Jurkat, Clone E6-1 (cell line): ENCODE measurements at regions not wholly inside any gene's neighbourhood (a gene's known extent, or its start where the extent isn't known, plus 50 kb on each side); places are given as distances from the start of the nearest gene placed in this dataset.
"Not testable (repeated sequence)": the region's sequence is repeated elsewhere in the genome, so short reads cannot be mapped to it uniquely, and the experiment has no call there.

ENCODE experiments used
- DNase-seq: peaks from one replicate; pipeline ENCODE4 v3.0.0-alpha.2; 2011; ENCODE audit warnings: low read depth, low spot score
- H3K4me3 ChIP-seq: 2 replicates; pipeline ENCODE4 v1.5.1; 2011; ENCODE audit warnings: mild to moderate bottlenecking, low read length, control low read depth, moderate library complexity

DNA sequence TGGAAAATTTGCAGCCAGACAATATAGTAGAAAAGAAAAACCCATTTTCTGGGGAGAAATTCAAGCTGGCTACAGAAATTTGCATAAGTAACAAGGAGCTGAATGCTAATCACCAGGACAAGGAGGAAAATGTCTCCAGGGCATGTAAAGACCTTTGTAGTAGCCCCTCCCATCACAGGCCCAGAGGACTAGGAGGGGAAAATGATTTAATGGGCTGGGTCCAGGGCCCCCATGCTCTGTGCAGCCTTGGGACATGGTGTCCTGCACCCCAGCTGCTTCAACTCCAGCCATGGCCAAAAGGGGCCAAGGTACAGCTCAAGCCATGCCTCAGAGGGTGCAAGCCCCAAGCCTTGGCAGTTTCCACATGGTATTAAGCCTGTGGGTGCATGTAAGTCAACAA lies 197.6 kb upstream of the POU1F1 start:
- no peak for DNase-seq
- no peak overlapping the region for H3K4me3 ChIP-seq

DNA sequence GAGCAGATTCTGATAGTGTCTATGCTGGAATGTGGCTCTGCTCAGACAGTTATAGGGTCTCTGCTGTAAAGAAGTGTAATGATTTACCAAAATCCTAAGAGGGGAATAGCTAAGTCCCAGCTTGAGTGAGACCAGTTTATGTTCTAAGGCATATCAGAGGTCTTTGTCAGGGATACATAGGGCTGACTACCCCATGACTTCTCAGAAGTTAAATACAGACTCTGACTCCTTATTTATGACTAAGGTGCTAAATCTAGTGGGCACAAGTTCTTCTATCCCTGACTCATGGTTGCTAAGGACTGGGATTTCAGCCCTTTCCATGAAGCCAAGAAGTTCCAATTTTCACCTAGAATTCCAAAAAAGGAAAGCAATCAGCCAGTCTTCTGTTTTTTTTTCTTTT lies 192.6 kb upstream of the POU1F1 start:
- no peak overlapping the region for H3K4me3 ChIP-seq
- no peak for DNase-seq

DNA sequence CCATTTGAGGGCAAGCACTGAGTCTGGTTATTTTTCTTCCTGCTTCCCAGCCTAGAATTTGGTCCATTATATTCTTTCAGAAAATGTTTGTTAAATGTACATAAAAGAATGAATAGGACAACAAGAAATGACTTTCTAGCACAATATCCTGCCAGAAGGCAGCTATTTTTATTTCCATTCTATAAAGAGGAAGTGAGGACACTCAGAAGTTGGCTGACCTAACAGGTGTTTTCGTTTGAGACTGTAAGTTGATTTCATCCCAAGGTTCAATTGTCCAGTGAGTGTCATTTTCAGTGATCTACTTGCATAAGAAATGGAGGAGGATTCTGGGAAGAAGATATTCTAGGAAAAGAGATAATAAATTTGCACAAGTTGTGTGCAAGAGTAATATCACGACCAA lies 191.9 kb upstream of the POU1F1 start:
- no peak overlapping the region for H3K4me3 ChIP-seq
- DNase-seq = no peak

DNA sequence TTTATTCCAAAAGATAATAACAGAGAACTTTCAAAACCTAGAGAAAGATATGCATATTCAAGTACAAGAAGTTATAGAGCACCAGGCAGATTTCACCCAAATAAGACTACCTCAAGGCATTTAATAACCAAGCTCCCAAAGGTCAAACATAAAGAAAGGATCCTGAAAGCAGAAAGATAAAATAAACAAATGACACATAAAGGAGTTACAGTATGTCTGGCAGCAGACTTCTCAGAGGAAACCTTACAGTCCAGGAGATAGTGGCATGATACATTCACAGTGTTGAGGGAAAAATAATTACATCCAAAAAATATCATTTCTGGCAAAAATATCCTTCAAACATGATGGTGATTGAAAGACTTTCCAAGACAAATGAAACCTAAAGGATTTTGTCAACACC lies 185.8 kb upstream of the POU1F1 start:
- DNase-seq = no peak
- H3K4me3 ChIP-seq = no peak overlapping the region

DNA sequence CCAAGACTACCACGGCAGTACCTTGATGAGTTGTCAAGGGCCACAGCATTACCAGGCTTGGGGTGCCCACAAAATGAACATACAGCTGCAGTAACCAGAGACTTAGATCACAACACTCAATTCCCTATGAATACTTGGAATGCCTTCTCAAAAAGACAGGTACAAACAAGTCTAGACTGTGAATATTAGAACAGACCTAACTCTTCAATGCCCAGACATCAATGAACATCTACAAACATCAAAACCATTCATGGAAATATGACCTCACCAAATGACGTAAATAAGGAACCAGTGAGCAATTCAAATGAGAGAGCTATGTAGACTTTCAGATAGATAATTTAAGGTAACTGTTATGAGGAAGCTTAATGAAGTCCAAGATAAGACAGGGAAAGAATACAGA lies 185.1 kb upstream of the POU1F1 start:
- no peak for DNase-seq

DNA sequence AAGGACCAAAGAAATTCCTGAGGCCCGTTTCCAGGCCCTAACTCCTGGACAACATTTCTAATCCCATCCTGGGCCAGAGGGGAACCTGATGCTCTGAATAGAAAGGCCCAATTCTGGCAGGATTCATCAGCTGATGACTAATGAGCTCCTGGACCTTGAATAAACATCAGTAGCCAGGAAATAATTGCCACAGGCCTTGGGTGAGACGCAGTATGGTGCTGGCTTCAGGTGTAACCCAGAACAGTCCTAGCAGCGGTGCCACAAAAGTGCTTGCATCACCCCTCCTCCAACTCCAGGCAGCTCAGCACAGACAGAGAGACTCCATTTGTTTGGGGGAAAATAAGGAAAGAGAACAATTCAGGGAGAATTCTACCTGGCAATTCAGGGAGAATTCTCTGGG lies 184.7 kb upstream of the POU1F1 start:
- DNase-seq = no peak

More for the DNA sequence above, 185.1 kb upstream of the POU1F1 start:
- H3K4me3 ChIP-seq = no peak overlapping the region

DNA sequence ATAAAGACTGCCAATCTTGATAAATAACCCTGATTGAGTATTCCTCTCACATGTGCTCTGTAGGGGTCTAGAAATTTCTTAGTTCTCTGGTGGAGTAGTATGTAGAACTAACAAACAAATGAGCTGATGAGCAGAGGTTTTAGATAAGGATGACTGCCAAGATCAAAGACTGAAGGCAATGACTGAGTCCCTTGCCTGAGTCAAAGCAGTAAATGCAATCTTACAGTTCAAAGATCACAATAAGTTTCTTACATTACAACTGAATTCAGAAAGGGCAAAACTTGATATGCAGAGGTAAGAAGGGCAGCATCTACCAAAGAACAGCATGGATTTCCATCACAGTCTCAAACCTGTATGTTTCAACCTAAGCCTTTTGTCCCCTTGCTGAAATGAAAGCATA lies 172.2 kb upstream of the POU1F1 start:
- no peak overlapping the region for H3K4me3 ChIP-seq
- DNase-seq = no peak

More for the DNA sequence above, 184.7 kb upstream of the POU1F1 start:
- H3K4me3 ChIP-seq = no peak overlapping the region

DNA sequence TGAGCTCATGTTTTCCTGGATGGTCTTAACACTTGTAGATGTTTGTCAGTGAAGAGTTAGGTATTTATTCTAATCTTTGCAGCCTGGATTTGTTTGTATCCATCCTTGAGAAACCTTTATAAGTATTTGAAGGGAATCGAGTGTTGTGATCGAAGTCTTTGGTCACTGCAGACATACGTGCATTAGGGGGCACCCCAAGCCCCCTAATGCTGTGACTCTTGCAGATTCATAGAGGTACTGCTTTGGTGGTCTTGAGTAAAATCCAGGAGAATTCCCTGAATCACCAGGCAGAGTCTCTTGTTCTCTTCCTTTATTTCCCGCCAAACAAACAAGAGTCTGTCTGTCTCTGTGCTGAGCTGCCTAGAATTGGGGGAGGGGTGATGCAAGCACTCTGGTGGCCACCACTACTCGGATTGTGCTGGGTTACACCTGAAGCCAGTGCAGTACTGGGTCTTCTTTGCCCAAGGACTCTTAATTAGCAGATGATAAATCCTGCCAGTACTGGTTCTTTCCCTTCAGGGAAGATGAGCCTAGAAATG lies 170.5 kb upstream of the POU1F1 start:
- DNase-seq = no peak
- no peak overlapping the region for H3K4me3 ChIP-seq

DNA sequence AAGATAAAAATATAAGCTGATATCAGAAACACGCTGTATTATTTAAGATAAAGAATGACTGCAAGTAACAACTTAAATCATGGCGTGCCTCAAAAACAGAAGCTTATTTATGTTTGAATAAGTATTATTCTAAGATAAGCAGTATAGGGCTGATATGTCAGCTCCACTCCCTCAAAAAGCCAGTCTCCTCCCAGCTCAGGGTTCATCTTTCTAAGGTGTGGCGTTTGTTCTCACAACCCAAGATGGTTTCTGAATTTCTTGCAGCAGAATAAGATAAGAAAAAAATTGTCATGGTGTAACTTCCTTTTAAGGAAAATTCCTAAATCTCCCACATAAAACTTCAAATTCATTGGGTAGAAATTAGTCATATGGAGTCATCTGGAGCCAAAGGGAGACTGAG lies 166.1 kb upstream of the POU1F1 start:
- DNase-seq = no peak
- H3K4me3 ChIP-seq = no peak overlapping the region

DNA sequence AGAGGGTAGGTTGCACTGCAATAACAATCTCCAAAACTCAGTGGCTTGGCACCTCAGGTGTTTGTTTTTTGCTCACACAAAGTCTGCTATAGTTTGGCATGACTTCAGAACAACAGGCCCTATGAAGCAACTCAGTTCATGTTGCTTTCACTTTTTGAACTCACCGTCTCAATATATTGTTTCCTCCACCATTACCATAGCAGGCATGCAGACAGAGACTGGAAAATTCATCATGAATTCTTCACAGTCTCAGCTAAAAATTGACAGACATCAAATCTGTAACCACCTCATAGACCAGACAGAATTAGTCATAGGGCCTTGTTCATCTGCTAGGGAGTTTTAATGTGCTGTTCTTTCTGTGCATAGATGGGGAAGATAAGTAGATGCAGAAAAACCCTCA lies 161.4 kb upstream of the POU1F1 start:
- no peak for DNase-seq
- H3K4me3 ChIP-seq = no peak overlapping the region

DNA sequence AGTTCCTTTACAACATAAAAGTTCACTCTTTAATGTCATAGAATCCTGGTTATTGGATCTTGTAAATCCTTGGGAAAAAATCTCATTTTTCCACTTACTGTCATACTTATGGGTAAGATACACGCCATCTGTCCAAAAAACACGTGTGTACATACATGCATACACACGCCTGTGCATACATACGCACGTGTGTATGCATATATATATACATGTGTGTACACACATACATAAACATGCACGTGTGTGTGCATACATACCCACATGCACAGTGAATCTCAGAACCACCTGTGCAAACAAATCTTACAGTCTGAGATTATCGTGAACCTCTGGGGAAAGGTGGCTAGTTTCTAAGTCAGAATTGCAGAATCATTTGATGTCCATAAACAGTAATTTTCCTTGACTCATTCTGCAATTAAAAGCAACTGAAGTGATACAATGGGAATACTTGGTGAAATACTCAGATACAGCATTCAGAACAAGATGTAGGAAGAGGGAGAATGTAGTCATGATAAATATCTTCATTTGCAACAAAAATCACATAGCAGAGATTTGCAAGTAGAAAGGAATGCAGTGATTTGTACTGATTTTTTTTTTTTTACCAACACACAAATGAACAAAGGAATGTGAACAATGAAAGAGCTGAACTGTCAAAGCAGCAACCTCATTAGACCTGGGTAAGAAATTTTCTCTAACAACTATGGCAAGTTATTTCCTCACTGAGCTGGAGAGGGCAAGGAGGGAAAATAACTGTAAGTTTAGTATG lies 160.6 kb upstream of the POU1F1 start:
- DNase-seq = no peak
- no peak overlapping the region for H3K4me3 ChIP-seq

DNA sequence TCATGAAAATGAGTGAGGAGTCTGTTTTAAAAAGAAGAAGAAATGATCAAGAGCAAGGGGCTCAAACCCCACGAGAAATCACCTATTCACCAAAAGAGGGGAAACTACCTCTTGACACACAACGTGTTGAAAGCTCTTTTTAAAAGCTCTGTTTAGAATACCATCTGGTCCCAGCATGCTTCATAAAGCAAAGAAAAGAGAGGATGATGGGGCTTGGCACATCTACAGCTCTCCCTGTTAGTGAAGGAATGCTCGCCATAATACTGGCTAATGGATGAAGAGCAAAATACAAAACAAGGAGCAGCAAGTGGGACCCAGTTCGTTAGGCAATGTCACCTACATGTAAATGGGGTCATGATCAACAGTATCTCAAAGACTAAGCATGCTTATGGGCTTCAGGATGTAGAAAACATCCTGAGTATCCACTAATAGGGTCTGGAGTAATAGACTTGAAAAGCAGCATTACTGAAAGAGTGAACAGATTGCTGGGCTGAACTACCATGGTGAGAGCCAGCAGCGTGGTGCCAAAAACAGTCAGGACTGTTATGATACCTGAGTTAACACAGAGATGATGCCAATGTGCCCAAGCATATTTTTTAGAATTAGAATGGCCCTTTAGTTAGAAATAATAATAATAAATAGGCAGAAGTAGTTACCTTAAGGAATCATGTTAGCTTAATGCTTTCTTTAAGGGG lies 159.7 kb upstream of the POU1F1 start:
- no peak overlapping the region for H3K4me3 ChIP-seq
- no peak for DNase-seq

DNA sequence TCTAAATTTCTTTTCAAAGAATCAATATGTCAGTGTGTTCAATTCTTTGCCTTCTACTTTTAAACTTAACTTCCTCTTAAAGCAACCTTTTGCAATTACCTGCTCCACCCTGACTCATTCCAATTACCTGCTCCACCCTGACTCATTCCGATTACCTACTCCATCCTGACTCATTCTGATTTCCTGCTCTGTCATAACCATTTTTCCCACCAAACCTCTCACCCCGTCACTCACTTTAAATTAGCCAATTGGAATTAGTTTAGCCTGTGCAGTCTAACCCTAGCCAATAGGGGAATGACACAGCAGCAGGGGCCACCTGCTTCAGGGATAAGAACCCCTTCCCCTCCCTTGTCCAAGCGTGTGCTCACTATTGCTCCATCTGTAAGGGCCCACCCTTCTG lies 157.1 kb upstream of the POU1F1 start:
- not testable (repeated sequence) for H3K4me3 ChIP-seq, DNase-seq

DNA sequence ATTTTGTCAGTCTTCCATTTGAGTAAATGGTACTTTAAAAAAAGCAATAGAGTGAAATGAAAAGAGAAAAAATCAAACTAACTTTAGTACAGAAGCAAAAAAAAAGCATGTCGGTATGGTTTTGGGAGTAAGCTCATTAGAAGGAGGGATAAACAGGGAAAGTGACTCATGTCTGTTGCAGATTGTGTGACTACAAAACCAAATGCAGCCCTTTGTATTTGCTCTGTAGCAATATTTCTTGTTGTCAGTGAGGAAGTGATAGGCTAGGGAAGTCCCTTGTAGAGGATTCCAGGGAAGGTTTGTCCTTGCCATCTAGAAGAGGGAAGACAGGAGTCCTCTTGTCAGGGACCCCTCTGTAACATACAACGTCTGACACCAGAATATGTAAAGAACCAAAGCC lies 150.5 kb upstream of the POU1F1 start:
- H3K4me3 ChIP-seq = no peak overlapping the region
- DNase-seq = no peak

DNA sequence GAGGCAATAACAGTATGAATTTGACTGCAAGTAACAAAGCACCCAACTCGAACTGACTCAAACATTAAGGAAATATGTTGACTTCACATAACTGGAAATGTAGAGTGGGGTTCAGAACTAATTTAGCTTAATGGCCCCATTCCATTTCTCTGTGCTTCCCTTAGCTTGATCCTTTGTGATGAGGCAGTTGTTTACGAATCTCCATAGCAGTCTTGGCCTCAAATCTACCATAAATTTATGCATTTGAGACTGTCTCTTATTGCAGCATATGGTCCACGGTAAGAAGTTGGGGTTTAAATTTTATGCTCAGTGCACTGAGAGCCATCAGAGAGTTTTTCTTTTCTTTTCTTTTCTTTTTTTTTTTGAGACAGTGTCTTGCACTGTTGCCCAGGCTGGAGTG lies 148.7 kb upstream of the POU1F1 start:
- DNase-seq = no peak
- no peak overlapping the region for H3K4me3 ChIP-seq

DNA sequence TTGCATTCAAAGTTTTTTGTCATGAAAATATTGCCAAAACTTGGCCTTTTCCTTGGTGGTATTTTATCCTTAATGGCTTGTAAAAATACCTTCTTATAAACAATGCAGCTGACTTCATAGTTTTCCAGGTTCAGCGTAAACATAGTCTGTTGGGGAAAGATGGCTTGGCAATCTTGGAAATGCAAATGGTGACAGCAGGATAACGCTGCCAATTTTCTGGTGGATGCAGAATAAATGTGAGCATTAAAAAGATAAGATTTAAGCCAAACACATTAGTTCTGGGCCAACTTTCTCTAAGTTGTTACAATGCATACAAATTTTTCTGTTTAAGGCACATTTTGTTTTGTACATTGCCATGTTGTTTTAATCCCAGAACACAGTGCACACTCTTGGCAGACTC lies 147.0 kb upstream of the POU1F1 start:
- H3K4me3 ChIP-seq = no peak overlapping the region
- no peak for DNase-seq

DNA sequence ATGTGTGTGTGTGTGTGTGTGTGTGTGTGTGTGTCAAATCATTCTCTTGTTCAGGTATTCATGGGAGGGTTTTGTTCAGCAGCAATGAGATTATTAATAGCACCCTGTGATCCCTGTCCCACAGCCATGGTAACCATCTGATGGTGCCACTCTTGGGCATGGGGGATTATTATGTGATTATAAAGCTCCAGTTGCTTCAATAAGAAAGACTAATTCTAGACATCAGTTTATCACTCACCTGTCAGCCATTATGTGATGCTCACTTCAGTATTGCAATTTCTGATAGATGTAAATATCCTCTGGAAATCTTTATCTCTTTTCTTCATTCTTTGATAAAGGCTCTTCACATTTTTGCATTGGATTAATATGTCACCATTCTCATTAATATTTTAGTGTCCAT lies 145.9 kb upstream of the POU1F1 start:
- DNase-seq = no peak
- H3K4me3 ChIP-seq = no peak overlapping the region

DNA sequence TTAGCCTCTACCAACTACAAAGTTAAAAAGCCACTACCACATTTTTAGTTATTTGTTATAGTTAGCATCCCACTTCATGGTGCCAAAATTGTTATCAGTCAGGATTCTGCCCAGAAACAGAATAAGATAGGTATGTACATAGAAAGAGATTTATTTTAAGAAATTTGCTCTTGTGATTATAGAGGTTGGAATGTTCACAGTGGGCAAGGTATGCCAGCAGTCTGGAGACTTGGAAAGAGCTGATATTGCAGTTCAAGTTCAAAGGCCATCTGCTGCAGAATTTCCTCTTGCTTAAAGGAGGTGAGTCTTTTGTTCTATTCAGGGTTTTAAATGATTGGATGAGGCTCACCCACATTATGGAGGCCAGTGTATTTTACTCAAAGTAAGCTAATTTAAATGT lies 143.8 kb upstream of the POU1F1 start:
- DNase-seq = no peak
- no peak overlapping the region for H3K4me3 ChIP-seq

DNA sequence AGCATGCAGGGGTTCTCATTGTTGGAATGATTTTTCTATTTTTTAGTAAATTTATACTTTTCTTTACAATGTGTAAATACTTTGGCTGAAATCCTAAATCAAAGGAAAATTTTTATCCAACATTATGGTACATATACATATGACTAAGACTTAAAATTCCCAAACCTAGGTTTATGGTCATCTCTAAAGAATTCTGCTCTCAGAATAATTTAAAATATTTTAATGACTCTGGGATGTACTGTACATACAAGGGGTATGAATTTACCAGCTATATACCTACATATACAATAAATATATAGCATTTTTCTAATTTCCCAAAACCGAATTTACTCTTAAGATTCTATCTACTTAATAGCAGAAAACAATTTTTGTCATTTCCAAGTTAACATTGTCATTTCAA lies 137.9 kb upstream of the POU1F1 start:
- H3K4me3 ChIP-seq = no peak overlapping the region
- no peak for DNase-seq

DNA sequence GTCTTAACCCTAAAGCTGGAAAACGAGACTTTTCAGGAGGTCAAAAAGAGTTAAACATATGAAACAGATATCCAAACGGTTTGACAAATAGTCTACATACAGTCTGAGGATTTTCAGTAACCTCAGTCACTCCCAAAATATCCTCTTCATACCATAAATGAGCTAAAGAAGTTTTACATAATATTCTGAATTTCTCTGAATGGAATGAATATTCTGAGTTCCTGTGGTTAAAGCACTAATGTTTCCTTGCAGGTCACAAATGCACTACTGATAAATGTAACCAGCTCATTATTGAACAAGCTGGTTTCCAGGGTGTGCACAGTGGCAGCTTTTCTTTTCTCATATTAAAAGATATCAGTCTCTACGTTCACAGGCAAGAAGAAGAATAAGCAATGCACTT lies 137.4 kb upstream of the POU1F1 start:
- no peak for DNase-seq
- no peak overlapping the region for H3K4me3 ChIP-seq

DNA sequence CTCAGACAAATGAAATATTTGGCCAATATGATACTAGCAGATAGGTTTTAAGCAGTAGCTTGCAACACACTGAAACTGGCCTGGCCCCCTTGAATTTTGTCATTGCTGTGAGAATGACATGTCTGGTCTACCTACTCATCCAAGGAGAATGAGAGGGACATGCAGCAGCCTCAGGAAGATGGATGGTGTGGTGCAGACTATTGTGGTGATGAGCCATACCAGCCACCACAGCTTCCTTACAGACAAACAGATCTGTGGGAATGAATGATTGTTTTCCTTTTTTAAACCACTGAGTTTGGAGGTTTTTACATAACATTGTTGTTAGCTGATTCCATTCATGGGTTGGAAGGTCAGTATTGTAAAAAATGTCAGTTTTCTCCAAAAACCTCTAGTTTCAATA lies 133.7 kb upstream of the POU1F1 start:
- H3K4me3 ChIP-seq = no peak overlapping the region
- DNase-seq = no peak
